CD4-positive, alpha-beta memory T cell (primary cell): ENCODE measurements at regions not wholly inside any gene's neighbourhood (a gene's known extent, or its start where the extent isn't known, plus 50 kb on each side); places are given as distances from the start of the nearest gene placed in this dataset.

Experiments used
- CTCF ChIA-PET: fragments of 350-600 bp; sonication (Branson Sonifier 250); formaldehyde crosslinking; loops from one replicate; lab custom pipeline; 2021; ENCODE audit warnings: inconsistent platforms; ENCODE audit not compliant: partially characterized antibody; lab: Charles Lee
- POLR2A ChIA-PET: fragments of 350-600 bp; sonication (Branson Sonifier 250); formaldehyde crosslinking; loops from one replicate; lab custom pipeline; 2021; ENCODE audit not compliant: partially characterized antibody; lab: Charles Lee
- DNase-seq, 5 donors: peaks; one replicate each; pipeline versions ENCODE4 v3.0.0 to v3.0.0-alpha.2; 2020 to 2022; ENCODE audit warnings: mixed read lengths in 1 of 5
- H3K27ac ChIP-seq: one replicate; pipeline ENCODE4 v1.7.0; 2013; ENCODE audit warnings: low read depth, low read length
- H3K27me3 ChIP-seq: 2 replicates; pipeline ENCODE4 v1.7.0; 2013; ENCODE audit warnings: mild to moderate bottlenecking, low read length, moderate library complexity; ENCODE audit not compliant: insufficient read depth
- H3K36me3 ChIP-seq: 2 replicates; pipeline ENCODE4 v1.7.0; 2013; ENCODE audit warnings: mild to moderate bottlenecking, low read length, moderate library complexity; ENCODE audit not compliant: insufficient read depth
- H3K4me1 ChIP-seq: 2 replicates; pipeline ENCODE4 v1.7.0; 2013; ENCODE audit warnings: mild to moderate bottlenecking, low read length, moderate library complexity; ENCODE audit not compliant: insufficient read depth
- H3K4me3 ChIP-seq, 2 donors: one replicate each; pipeline ENCODE4 v1.7.0; 2013; ENCODE audit warnings: low read length in 2 of 2, mild to moderate bottlenecking in 1 of 2
- H3K9me3 ChIP-seq, 2 donors: one replicate each; pipeline ENCODE4 v1.7.0; 2013; ENCODE audit warnings: low read length in 2 of 2, control low read depth in 1 of 2; ENCODE audit not compliant: control insufficient read depth in 1 of 2
- H3K27ac Mint-ChIP-seq, 7 donors: one replicate each; pipeline ENCODE4 v1.8.0; 2020 to 2021; ENCODE audit warnings: mixed read lengths in 7 of 7, mild to moderate bottlenecking in 6 of 7, inconsistent platforms in 3 of 7, moderate library complexity in 3 of 7
- H3K27me3 Mint-ChIP-seq, 2 donors: one replicate each; pipeline ENCODE4 v1.8.0; 2020 to 2021; ENCODE audit warnings: mixed read lengths in 2 of 2
- H3K36me3 Mint-ChIP-seq, 2 donors: one replicate each; pipeline ENCODE4 v1.8.0; 2020 to 2021; ENCODE audit warnings: mixed read lengths in 2 of 2, inconsistent platforms in 1 of 2, mild to moderate bottlenecking in 1 of 2
- H3K4me1 Mint-ChIP-seq, 4 donors: one replicate each; pipeline ENCODE4 v1.8.0; 2020 to 2021; ENCODE audit warnings: mixed read lengths in 4 of 4, mild to moderate bottlenecking in 1 of 4
- H3K4me3 Mint-ChIP-seq, 8 donors: one replicate each; pipeline ENCODE4 v1.8.0; 2020 to 2021; ENCODE audit warnings: mixed read lengths in 8 of 8, mild to moderate bottlenecking in 7 of 8, moderate library complexity in 6 of 8, inconsistent platforms in 3 of 8
- H3K9me3 Mint-ChIP-seq, 8 donors: one replicate each; pipeline ENCODE4 v1.8.0; 2020 to 2021; ENCODE audit warnings: mixed read lengths in 8 of 8, mild to moderate bottlenecking in 5 of 8, inconsistent platforms in 3 of 8, moderate library complexity in 1 of 8
- intact Hi-C: fragments of 100-400 bp; cut with micrococcal nuclease; formaldehyde crosslinking; loops from one replicate; pipeline ENCODE4 v1.15.1; 2023

- Histone ChIP-seq H3K27me3 (no peaks in the 10 kb centered on the region), H3K9me3 (no peaks in the 10 kb centered on the region), H3K27ac (no peak overlapping the region), H3K4me1 (no peaks in the 10 kb centered on the region), H3K36me3 (no peaks in the 10 kb centered on the region), H3K4me3 (no peak overlapping the region)
- ChIA-PET CTCF (no interaction called here), POLR2A (no interaction called here)
- Mint-ChIP-seq H3K9me3 (peaks cover 0 to 8% (median 3%) of the 10 kb centered on the region in 8 donors), H3K36me3 (no peaks in the 10 kb centered on the region), H3K27me3 (no peaks in the 10 kb centered on the region), H3K4me3 (no peak overlapping the region), H3K4me1 (no peaks in the 10 kb centered on the region), H3K27ac (no peak overlapping the region)
- DNase-seq, result no peak
- intact Hi-C loops, result no loop called here
Measured at GRCh38 chr3:134084242-134084950, 54.7 kb upstream of the SLCO2A1 start.

- POLR2A ChIA-PET, result no interaction called here
- no peak overlapping the region for H3K27ac ChIP-seq
- intact Hi-C loops, result no loop called here
- Mint-ChIP-seq H3K27ac (no peak overlapping the region), H3K9me3 (peaks cover 0 to 6% (median 2%) of the 10 kb centered on the region in 8 donors), H3K36me3 (no peaks in the 10 kb centered on the region), H3K4me1 (no peaks in the 10 kb centered on the region), H3K27me3 (no peaks in the 10 kb centered on the region), H3K4me3 (no peak overlapping the region)
- H3K4me1 ChIP-seq, result no peaks in the 10 kb centered on the region
- CTCF ChIA-PET, result no interaction called here
- no peaks in the 10 kb centered on the region for H3K36me3 ChIP-seq
- H3K27me3 ChIP-seq, result no peaks in the 10 kb centered on the region
- DNase-seq, result no peak
- no peaks in the 10 kb centered on the region for H3K9me3 ChIP-seq
- H3K4me3 ChIP-seq, result no peak overlapping the region
Measured at GRCh38 chr3:134083626-134084241, 54.0 kb upstream of the SLCO2A1 start.

- H3K36me3 Mint-ChIP-seq, result no peaks in the 10 kb centered on the region
- Histone ChIP-seq H3K4me3 (no peak overlapping the region), H3K9me3 (no peaks in the 10 kb centered on the region), H3K4me1 (no peaks in the 10 kb centered on the region), H3K27ac (no peak overlapping the region), H3K36me3 (no peaks in the 10 kb centered on the region), H3K27me3 (no peaks in the 10 kb centered on the region)
- H3K9me3 Mint-ChIP-seq, result peaks cover 0 to 6% (median under 1%) of the 10 kb centered on the region in 8 donors
- no peaks in the 10 kb centered on the region for H3K4me1 Mint-ChIP-seq
- no peak overlapping the region for H3K27ac Mint-ChIP-seq
- no peak for DNase-seq
- ChIA-PET CTCF (no interaction called here), POLR2A (no interaction called here)
- H3K4me3 Mint-ChIP-seq, result no peak overlapping the region
- peaks cover 0 to 1% of the 10 kb centered on the region in 2 donors for H3K27me3 Mint-ChIP-seq
- intact Hi-C loops, result no loop called here
Measured at GRCh38 chr3:134083008-134083407, 53.3 kb upstream of the SLCO2A1 start.

GRCh38 chr3:134082582-134082981, 52.9 kb upstream of the SLCO2A1 start:
- no peak overlapping the region for H3K27ac ChIP-seq
- no peaks in the 10 kb centered on the region for H3K27me3 ChIP-seq
- H3K4me1 ChIP-seq, result no peaks in the 10 kb centered on the region
- POLR2A ChIA-PET, result no interaction called here
- Mint-ChIP-seq H3K4me1 (no peaks in the 10 kb centered on the region), H3K27me3 (peaks cover 0 to 1% of the 10 kb centered on the region in 2 donors), H3K9me3 (peaks cover 0 to 6% (median 0%) of the 10 kb centered on the region in 8 donors), H3K27ac (no peak overlapping the region), H3K36me3 (no peaks in the 10 kb centered on the region), H3K4me3 (no peak overlapping the region)
- H3K36me3 ChIP-seq, result no peaks in the 10 kb centered on the region
- no peak overlapping the region for H3K4me3 ChIP-seq
- no peak for DNase-seq
- CTCF ChIA-PET, result no interaction called here
- intact Hi-C loops, result no loop called here
- no peaks in the 10 kb centered on the region for H3K9me3 ChIP-seq

GRCh38 chr3:134081211-134081610, 51.5 kb upstream of the SLCO2A1 start:
- Mint-ChIP-seq H3K4me3 (no peak overlapping the region), H3K27ac (no peak overlapping the region), H3K36me3 (no peaks in the 10 kb centered on the region), H3K4me1 (no peaks in the 10 kb centered on the region), H3K27me3 (peaks cover 3 to 4% of the 10 kb centered on the region in 2 donors), H3K9me3 (peaks cover 0 to 2% (median 0%) of the 10 kb centered on the region in 8 donors)
- Histone ChIP-seq H3K36me3 (no peaks in the 10 kb centered on the region), H3K4me3 (no peak overlapping the region), H3K27me3 (no peaks in the 10 kb centered on the region), H3K4me1 (no peaks in the 10 kb centered on the region), H3K27ac (no peak overlapping the region), H3K9me3 (no peaks in the 10 kb centered on the region)
- intact Hi-C loops, result no loop called here
- POLR2A ChIA-PET, result no interaction called here
- no peak for DNase-seq
- CTCF ChIA-PET, result no interaction called here

GRCh38 chr3:134080761-134081160, 51.0 kb upstream of the SLCO2A1 start:
- no peak overlapping the region for H3K4me3 ChIP-seq
- Mint-ChIP-seq H3K4me3 (no peak overlapping the region), H3K27me3 (peaks cover 4% of the 10 kb centered on the region in 2 donors), H3K36me3 (no peaks in the 10 kb centered on the region), H3K27ac (no peak overlapping the region), H3K4me1 (no peaks in the 10 kb centered on the region), H3K9me3 (peaks cover 0 to 2% (median 0%) of the 10 kb centered on the region in 8 donors)
- POLR2A ChIA-PET, result no interaction called here
- no peaks in the 10 kb centered on the region for H3K36me3 ChIP-seq
- no peak for DNase-seq
- H3K4me1 ChIP-seq, result no peaks in the 10 kb centered on the region
- H3K9me3 ChIP-seq, result no peaks in the 10 kb centered on the region
- H3K27me3 ChIP-seq, result no peaks in the 10 kb centered on the region
- no peak overlapping the region for H3K27ac ChIP-seq
- intact Hi-C loops, result no loop called here
- CTCF ChIA-PET, result no interaction called here

- Mint-ChIP-seq H3K27me3 (peaks cover 4 to 5% of the 10 kb centered on the region in 2 donors), H3K4me3 (no peak overlapping the region), H3K36me3 (no peaks in the 10 kb centered on the region), H3K4me1 (no peaks in the 10 kb centered on the region), H3K9me3 (peaks cover 0 to 2% (median 0%) of the 10 kb centered on the region in 8 donors), H3K27ac (no peak overlapping the region)
- no peaks in the 10 kb centered on the region for H3K27me3 ChIP-seq
- no peaks in the 10 kb centered on the region for H3K9me3 ChIP-seq
- intact Hi-C loops, result no loop called here
- H3K4me3 ChIP-seq, result no peak overlapping the region
- H3K27ac ChIP-seq, result no peak overlapping the region
- CTCF ChIA-PET, result no interaction called here
- DNase-seq, result no peak
- H3K4me1 ChIP-seq, result no peaks in the 10 kb centered on the region
- POLR2A ChIA-PET, result no interaction called here
- no peaks in the 10 kb centered on the region for H3K36me3 ChIP-seq
Measured at GRCh38 chr3:134079761-134080160, 50.0 kb upstream of the SLCO2A1 start.
